K562 (cell line): ENCODE measurements at regions not wholly inside any gene's neighbourhood (a gene's known extent, or its start where the extent isn't known, plus 50 kb on each side); places are given as distances from the start of the nearest gene placed in this dataset.

Source experiments
- ATAC-seq: fragments of 200-7000 bp; cut with Tn5 transposase; 3 replicates; pipeline ENCODE4 v1.9.1; 2020; ENCODE audit warnings: moderate library complexity
- BruUV-seq: library from RNA; stranded (reverse); fragments of 400-500 nt; replicated peaks from 2 replicates; lab custom pipeline; 2021; lab: Mats Ljungman, UMichigan
- CTCF ChIA-PET: fragments of 300-600 bp; formaldehyde crosslinking; extraction: SDS; loops from one replicate; lab custom pipeline; 2021; ENCODE audit warnings: low intra/inter-chr PET ratio; lab: Yijun Ruan, JAX
- POLR2A ChIA-PET: fragments of 300-600, 350-650 bp; sonication (Branson Sonifier 250); formaldehyde crosslinking; extraction: SDS; loops from one replicate; lab custom pipeline; 2021; ENCODE audit warnings: antibody characterized with exemption, inconsistent platforms; lab: Yijun Ruan, JAX
- DNase-seq, 4 experiments: peaks; one replicate each; pipeline versions ENCODE4 v3.0.0 to v3.0.0-alpha.2; 2011 to 2018; ENCODE audit warnings: low spot score in 3 of 4, mixed read lengths in 3 of 4; ENCODE audit errors: extremely low read depth in 1 of 4
- FAIRE-seq: peaks from 2 replicates; lab custom pipeline; 2011; peaks lifted over from hg19 to GRCh38; lab: Jason Lieb, UNC
- H2AFZ ChIP-seq: 2 replicates; pipeline ENCODE4 v1.6.0; 2011; ENCODE audit warnings: low read depth, low read length, control low read depth, inconsistent platforms
- H3K27ac ChIP-seq: fragments of 200-600 bp; 3 replicates; pipeline ENCODE4 v1.8.0; 2011; ENCODE audit warnings: low read depth, mild to moderate bottlenecking, control low read depth, inconsistent platforms, low read length, moderate library complexity, mixed read lengths; ENCODE audit errors: extremely low read depth
- H3K27me3 ChIP-seq, 2 experiments: fragments of 300-600 bp in 1 of 2; 2 replicates in 1 of 2; 3 replicates in 1 of 2; pipeline versions ENCODE4 v1.6.0 to v1.8.0; 2011; ENCODE audit warnings: inconsistent platforms in 2 of 2, low read length in 2 of 2, mild to moderate bottlenecking in 1 of 2, mixed read lengths in 1 of 2, moderate library complexity in 1 of 2; ENCODE audit not compliant: control insufficient read depth in 2 of 2, insufficient read depth in 2 of 2
- H3K36me3 ChIP-seq: fragments of 300-600 bp; 3 replicates; pipeline ENCODE4 v1.8.0; 2011; ENCODE audit warnings: mild to moderate bottlenecking, low read length, inconsistent platforms; ENCODE audit not compliant: control insufficient read depth, insufficient read depth
- H3K4me1 ChIP-seq, 2 experiments: fragments of 200-600 bp in 1 of 2; replicated peaks in 1 of 2; 2 replicates in 1 of 2; 3 replicates in 1 of 2; pipeline versions ENCODE4 v1.5.1 to v1.8.0; 2011; ENCODE audit warnings: inconsistent platforms in 2 of 2, low read length in 2 of 2, mild to moderate bottlenecking in 1 of 2, mixed read lengths in 1 of 2, moderate library complexity in 1 of 2; ENCODE audit not compliant: control insufficient read depth in 2 of 2, insufficient read depth in 2 of 2
- H3K4me2 ChIP-seq: 2 replicates; pipeline ENCODE4 v1.6.1; 2011; ENCODE audit warnings: low read length, control low read depth, inconsistent platforms, mixed read lengths; ENCODE audit not compliant: insufficient read depth
- H3K4me3 ChIP-seq: fragments of 200-600 bp; sonication (generic), shearing (Covaris generic); 2 replicates; pipeline ENCODE4 v1.5.1; 2016; ENCODE audit warnings: control low read depth, inconsistent platforms
- H3K79me2 ChIP-seq: fragments of 200-600 bp; 3 replicates; pipeline ENCODE4 v1.8.0; 2011; ENCODE audit warnings: low read length, inconsistent platforms; ENCODE audit not compliant: control insufficient read depth, insufficient read depth
- H3K9ac ChIP-seq, 2 experiments: 2 replicates each; pipeline versions ENCODE4 v1.6.0 to v1.6.1; 2011; ENCODE audit warnings: low read depth in 2 of 2, low read length in 2 of 2, control low read depth in 1 of 2, inconsistent platforms in 1 of 2, mild to moderate bottlenecking in 1 of 2, mixed read lengths in 1 of 2; ENCODE audit not compliant: insufficient read depth in 1 of 2
- H3K9me1 ChIP-seq: one replicate; pipeline ENCODE4 v1.6.0; 2011; ENCODE audit warnings: inconsistent platforms, mild to moderate bottlenecking, low read length, moderate library complexity; ENCODE audit not compliant: control insufficient read depth, insufficient read depth
- H3K9me3 ChIP-seq: replicated peaks from 2 replicates; pipeline ENCODE4 v1.5.1; 2011; ENCODE audit warnings: low read depth, low read length, inconsistent platforms; ENCODE audit not compliant: control insufficient read depth, insufficient read depth
- H4K20me1 ChIP-seq: replicated peaks from 2 replicates; pipeline ENCODE4 v1.6.1; 2011; ENCODE audit warnings: low read length, inconsistent platforms, mixed read lengths; ENCODE audit not compliant: control insufficient read depth, insufficient read depth
- FOXA3 ChIP-seq, 2 experiments: fragments of 450-650 bp in 1 of 2; sonication (generic) in 1 of 2; formaldehyde crosslinking; IDR thresholded peaks in 1 of 2; conservative IDR thresholded peaks in 1 of 2; 2 replicates each; pipeline versions ENCODE4 v1.4.0 to v1.8.0; 2020 to 2022; ENCODE audit warnings: mild to moderate bottlenecking in 2 of 2, missing genetic modification reagents in 1 of 2
- FOXP1 ChIP-seq: sonication (generic); formaldehyde crosslinking; IDR thresholded peaks from 2 replicates; pipeline ENCODE4 v1.8.0; 2022; ENCODE audit warnings: mild to moderate bottlenecking, missing genetic modification reagents
- FUS ChIP-seq: fragments of 200-400 bp; formaldehyde crosslinking; optimal IDR thresholded peaks from 2 replicates; pipeline ENCODE3; 2017; ENCODE audit warnings: low read depth, low read length
- HDAC1 ChIP-seq, 2 experiments: fragments of 450-650 bp; IDR thresholded peaks; 2 replicates each; pipeline ENCODE4 v1.6.1; 2016 to 2017; ENCODE audit warnings: inconsistent platforms in 1 of 2, mild to moderate bottlenecking in 1 of 2, moderate library complexity in 1 of 2
- HDAC3 ChIP-seq: fragments of 450-650 bp; IDR thresholded peaks from 2 replicates; pipeline ENCODE4 v1.6.1; 2018; ENCODE audit warnings: borderline replicate concordance, mild to moderate bottlenecking, moderate library complexity; ENCODE audit not compliant: partially characterized antibody
- HOXB6 ChIP-seq: fragments of 250-450 bp; sonication (Bioruptor Pico); IDR thresholded peaks from 2 replicates; pipeline ENCODE4 v1.5.1; 2022; ENCODE audit warnings: mild to moderate bottlenecking, borderline replicate concordance
- KAT7 ChIP-seq: sonication (generic); formaldehyde crosslinking; IDR thresholded peaks from 2 replicates; pipeline ENCODE4 v1.8.0; 2022; ENCODE audit warnings: missing genetic modification reagents, mild to moderate bottlenecking, borderline replicate concordance
- KHSRP ChIP-seq: fragments of 450-650 bp; IDR thresholded peaks from 2 replicates; pipeline ENCODE4 v1.6.1; 2017
- NELFE ChIP-seq: IDR thresholded peaks from 2 replicates; pipeline ENCODE4 v1.6.1; 2011; ENCODE audit warnings: mild to moderate bottlenecking; ENCODE audit not compliant: insufficient read depth, insufficient read length
- RBFOX2 ChIP-seq: fragments of 200-400 bp; formaldehyde crosslinking; IDR thresholded peaks from 2 replicates; pipeline ENCODE4 v1.6.1; 2017; ENCODE audit warnings: low read depth, mild to moderate bottlenecking, low read length, moderate library complexity
- RBM34 ChIP-seq: fragments of 200-400 bp; formaldehyde crosslinking; IDR thresholded peaks from 2 replicates; pipeline ENCODE4 v1.6.1; 2018; ENCODE audit warnings: low read length, borderline replicate concordance; ENCODE audit not compliant: insufficient read depth
- SRF ChIP-seq, 2 experiments: fragments of 250-450, 450-650 bp in 1 of 2; sonication (Bioruptor Pico) in 1 of 2; sonication (generic) in 1 of 2; formaldehyde crosslinking; IDR thresholded peaks; 2 replicates each; pipeline versions ENCODE4 v1.5.0 to v1.5.1; 2020 to 2022; ENCODE audit warnings: mild to moderate bottlenecking in 1 of 2, missing genetic modification reagents in 1 of 2
- TCF3 ChIP-seq: sonication (generic); formaldehyde crosslinking; IDR thresholded peaks from 2 replicates; pipeline ENCODE4 v1.4.0; 2020; ENCODE audit warnings: mild to moderate bottlenecking, missing genetic modification reagents
- ZC3H8 ChIP-seq: fragments of 450-650 bp; IDR thresholded peaks from 2 replicates; pipeline ENCODE4 v1.6.1; 2017
- ZNF12 ChIP-seq: sonication (generic); formaldehyde crosslinking; IDR thresholded peaks from 2 replicates; pipeline ENCODE4 v1.4.0; 2020; ENCODE audit warnings: mild to moderate bottlenecking, missing genetic modification reagents
- WGBS: fragments of 100-300 bp; shearing (Covaris generic); methylation state at CpG from one replicate; pipeline ENCODE4 v1.1.6; 2016; ENCODE audit warnings: low coverage, mixed read lengths; ENCODE audit not compliant: insufficient coverage; ENCODE audit errors: missing lambda C conversion rate; 5-methylcytosine and 5-hydroxymethylcytosine counted together
- in situ Hi-C: fragments of 300-500 bp; cut with MboI; formaldehyde crosslinking; loops from 4 replicates; pipeline ENCODE4 v1.15.0; 2018; ENCODE audit warnings: inconsistent platforms, mixed read lengths
- intact Hi-C: fragments of 100-400 bp; cut with micrococcal nuclease; formaldehyde crosslinking; loops from 2 replicates; pipeline ENCODE4 v1.14.2; 2022
- TF ChIP-seq, protein P1 (sequence below): sonication (generic); formaldehyde crosslinking; IDR thresholded peaks from 2 replicates; pipeline ENCODE4 v1.9.0; 2022; ENCODE audit warnings: mild to moderate bottlenecking, missing genetic modification reagents

DNA sequence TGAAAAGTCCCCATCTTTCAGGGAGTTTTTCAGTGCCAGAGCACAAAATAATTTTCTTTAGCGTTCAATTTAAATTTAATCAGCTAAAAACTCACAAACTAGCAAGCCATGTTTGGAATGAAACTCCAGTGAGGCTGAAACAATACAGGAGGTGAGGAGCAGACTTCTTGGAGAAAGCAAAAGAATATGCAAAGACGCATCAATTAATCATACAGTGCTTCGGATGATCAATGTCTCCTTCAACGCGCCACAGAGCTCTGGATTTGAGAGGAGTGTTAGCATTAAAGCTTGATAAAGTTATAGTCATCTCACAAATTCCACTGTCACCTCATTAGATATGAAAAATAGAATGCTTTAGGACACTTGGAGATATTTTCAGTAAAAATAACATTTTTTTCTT is 248.0 kb downstream of the WDR11 start:
- Histone ChIP-seq H3K4me2 (no peak overlapping the region), H3K27ac (no peak overlapping the region), H3K9ac (no peak overlapping the region), H3K4me3 (no peak overlapping the region), H3K36me3 (no peaks in the 10 kb centered on the region), H4K20me1 (no peaks in the 10 kb centered on the region), H3K79me2 (no peaks in the 10 kb centered on the region), H3K27me3 (no peaks in the 10 kb centered on the region), H3K9me3 (no peaks in the 10 kb centered on the region), H3K4me1 (no peaks in the 10 kb centered on the region), H2AFZ (no peak overlapping the region), H3K9me1 (no peaks in the 10 kb centered on the region)
- intact Hi-C loops, result no loop called here
- DNase-seq (no peak), ATAC-seq (no peak)
- in situ Hi-C loops, result no loop called here
- ChIA-PET CTCF (no interaction called here), POLR2A (no interaction called here)
- 0% methylated on average over 5 of the region's 5 CpGs for whole genome bisulfite sequencing
- TF ChIP-seq FUS (no peak), KAT7 (CRISPR knock-in tag) (no peak), HDAC1 (IDR thresholded peaks at IDR 0.05) (no peak), FOXP1 (CRISPR knock-in tag) (no peak), RBM34 (no peak), ZC3H8 (no peak)
- TF ChIP-seq, all 486 proteins: peak for 0
- no TSS peak for BruUV-seq
- FAIRE-seq, result no peak

DNA sequence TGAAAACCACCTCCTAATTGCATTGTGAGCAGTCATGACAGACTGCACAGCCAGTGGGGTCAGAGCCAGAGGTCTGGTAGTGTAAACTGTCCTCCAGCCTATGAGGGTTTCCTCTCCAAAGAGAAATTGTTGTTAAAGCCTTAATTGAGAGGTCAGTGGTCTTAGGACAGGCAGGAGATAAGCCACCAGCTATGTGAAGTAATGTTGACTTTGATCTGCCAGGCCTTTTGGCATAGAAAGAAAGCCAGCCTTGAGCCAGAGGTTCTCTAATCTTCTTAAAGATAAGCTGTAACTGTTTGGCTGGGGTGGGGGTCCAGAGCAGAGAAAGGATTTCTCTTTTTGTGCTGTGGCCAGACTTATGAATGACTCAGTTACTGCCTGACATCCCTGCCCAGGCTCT is 248.4 kb downstream of the WDR11 start:
- intact Hi-C loops (no loop called here), in situ Hi-C loops (no loop called here)
- Histone ChIP-seq H3K27me3 (no peaks in the 10 kb centered on the region), H3K4me2 (no peak overlapping the region), H3K4me1 (no peaks in the 10 kb centered on the region), H3K9me1 (no peaks in the 10 kb centered on the region), H3K4me3 (no peak overlapping the region), H3K36me3 (no peaks in the 10 kb centered on the region), H3K27ac (no peak overlapping the region), H2AFZ (no peak overlapping the region), H3K79me2 (no peaks in the 10 kb centered on the region), H4K20me1 (no peaks in the 10 kb centered on the region), H3K9me3 (no peaks in the 10 kb centered on the region), H3K9ac (no peak overlapping the region)
- ChIA-PET POLR2A (no interaction called here), CTCF (no interaction called here)
- ATAC-seq (no peak), DNase-seq (no peak), FAIRE-seq (no peak)
- no TSS peak for BruUV-seq
- no peak for TF ChIP-seq ZNF12 (CRISPR knock-in tag)
- TF ChIP-seq HOXB6 (CRISPR knock-in tag), result no peak
- TF ChIP-seq NELFE, result no peak
- no peak for TF ChIP-seq SRF (CRISPR knock-in tag; IDR thresholded peaks at IDR 0.05)
- TF ChIP-seq FOXA3 (CRISPR knock-in tag; conservative IDR thresholded peaks at IDR 0.05 in 1 of 2, IDR thresholded peaks at IDR 0.05 in 1 of 2), result no peak
- TF ChIP-seq RBFOX2, result no peak
- no peak for TF ChIP-seq HDAC3
- TF ChIP-seq KHSRP, result no peak
- TF ChIP-seq TCF3 (CRISPR knock-in tag), result no peak
- TF ChIP-seq, protein P1, sequence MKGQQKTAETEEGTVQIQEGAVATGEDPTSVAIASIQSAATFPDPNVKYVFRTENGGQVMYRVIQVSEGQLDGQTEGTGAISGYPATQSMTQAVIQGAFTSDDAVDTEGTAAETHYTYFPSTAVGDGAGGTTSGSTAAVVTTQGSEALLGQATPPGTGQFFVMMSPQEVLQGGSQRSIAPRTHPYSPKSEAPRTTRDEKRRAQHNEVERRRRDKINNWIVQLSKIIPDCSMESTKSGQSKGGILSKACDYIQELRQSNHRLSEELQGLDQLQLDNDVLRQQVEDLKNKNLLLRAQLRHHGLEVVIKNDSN (CRISPR knock-in tag), result no peak
